Pancreas (tissue), 10 donors: ENCODE measurements at regions not wholly inside any gene's neighbourhood (a gene's known extent, or its start where the extent isn't known, plus 50 kb on each side); places are given as distances from the start of the nearest gene placed in this dataset.

Experiments
- ATAC-seq, 4 donors: fragments of 200-7000 bp; cut with Tn5 transposase; one replicate each; pipeline versions ENCODE4 v1.8.0 to v1.9.1; 2020; ENCODE audit warnings: mild to moderate bottlenecking in 4 of 4, moderate library complexity in 4 of 4
- DNase-seq, 6 donors: peaks; one replicate each; pipeline ENCODE4 v3.0.0-alpha.2; 2020
- FAIRE-seq: peaks from 2 replicates; lab custom pipeline; 2012; peaks lifted over from hg19 to GRCh38; lab: Jason Lieb, UNC
- H3K27ac ChIP-seq, 4 donors: fragments of 200-600 bp; sonication (generic); 1 replicate in 3 of 4; 2 replicates in 1 of 4; pipeline versions ENCODE4 v1.5.0 to v1.8.0; 2020
- H3K27me3 ChIP-seq, 4 donors: fragments of 200-600 bp; one replicate each; pipeline ENCODE4 v1.8.0; 2021
- H3K36me3 ChIP-seq, 3 donors: fragments of 200-600 bp; sonication (generic) in 1 of 3; one replicate each; pipeline versions ENCODE4 v1.5.0 to v1.8.0; 2020 to 2021
- H3K4me1 ChIP-seq, 3 donors: fragments of 200-600 bp; one replicate each; pipeline ENCODE4 v1.8.0; 2021
- H3K4me3 ChIP-seq, 4 donors: fragments of 200-600 bp; sonication (generic) in 2 of 4; one replicate each; pipeline versions ENCODE4 v1.5.0 to v1.8.0; 2020 to 2021
- H3K9me3 ChIP-seq, 4 donors: fragments of 200-600 bp; one replicate each; pipeline ENCODE4 v1.8.0; 2021
- WGBS, 2 donors: extraction: QIAGEN DNeasy Blood & Tissue Kit; methylation state at CpG; one replicate each; pipeline ENCODE4 v1.1.7; 2013; 5-methylcytosine and 5-hydroxymethylcytosine counted together
- intact Hi-C, 3 donors: fragments of 100-400 bp; cut with DNase I; formaldehyde crosslinking; loops; one replicate each; pipeline versions ENCODE4 v1.11.1 to v1.14.2; 2022
- TF ChIP-seq, protein P1 (sequence below), 4 donors: fragments of 200-600 bp; sonication (generic) in 3 of 4; IDR thresholded peaks; one replicate each; pipeline versions ENCODE4 v1.5.0 to v1.8.0; 2021; ENCODE audit warnings: antibody characterized with exemption in 4 of 4
- donor health status: healthy with polysubstance abuse.
- donor health status: DM: no; HTN: no; CAD: no; lungs with moderate emphysema.
- donor health status: DM: no; HTN: no; CAD: no.
- donor health status: control.
- donor health status: control.
- donor health status: Bipolar disorder and iron deficiency.
- donor health status: DM: yes; HTN: yes; CAD: no.
- donor health status: DM: no; HTN: no; CAD: no.
- donor health status: DM: no; HTN: no; CAD: no.
- donor health status: DM: yes; HTN: yes; CAD: no.

DNA sequence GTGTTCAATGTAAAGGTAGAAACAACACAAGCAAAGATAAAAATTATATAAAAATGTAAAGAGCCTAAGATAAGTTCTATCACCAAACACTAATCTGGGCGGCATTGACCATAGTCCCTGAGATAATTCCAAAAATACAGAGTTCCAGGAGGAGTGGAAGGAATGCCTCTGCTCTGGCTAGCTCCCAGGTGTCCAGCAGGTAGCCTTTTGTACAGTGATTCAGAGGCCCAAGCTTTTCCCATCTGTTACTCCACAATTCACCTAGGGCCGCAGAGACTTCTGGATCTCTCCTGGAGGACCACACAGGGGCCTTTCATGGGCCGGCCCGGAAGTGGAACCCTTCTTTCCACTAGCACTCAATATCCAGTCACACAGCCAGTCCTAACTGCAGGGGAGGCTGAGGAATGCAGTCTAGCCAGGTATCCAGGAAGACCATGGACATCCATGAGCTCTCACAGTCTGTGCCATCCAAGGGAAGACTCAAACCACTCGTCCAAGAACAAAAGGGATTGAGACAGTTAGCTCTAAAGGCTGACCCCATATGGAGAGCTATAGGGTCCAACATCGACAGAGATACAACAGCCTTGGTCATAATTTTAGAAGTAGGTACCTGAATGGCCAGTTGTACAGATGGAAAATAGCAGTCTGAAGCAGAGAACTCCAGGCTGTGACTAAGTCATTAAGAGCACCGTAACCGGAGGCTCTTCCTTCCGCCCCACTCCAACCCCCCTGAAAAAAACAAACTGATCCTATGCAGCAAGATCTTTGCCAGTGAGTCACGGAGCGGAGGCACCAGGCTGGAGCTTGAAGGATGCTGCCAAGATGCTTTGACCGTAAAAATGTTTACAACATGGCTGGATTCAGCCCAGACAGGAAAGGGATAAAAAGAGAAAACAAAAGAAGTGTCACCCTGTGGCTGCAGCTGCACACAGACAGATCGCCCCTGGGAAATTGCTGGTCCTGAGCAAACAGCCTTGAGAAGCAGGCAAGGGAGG is 204.8 kb downstream of the NUAK1 start:
- Histone ChIP-seq H3K36me3 (no peaks in the 10 kb centered on the region), H3K9me3 (no peaks in the 10 kb centered on the region), H3K4me3 (no peak overlapping the region), H3K27me3 (no peaks in the 10 kb centered on the region), H3K4me1 (no peaks in the 10 kb centered on the region), H3K27ac (no peak overlapping the region)
- FAIRE-seq (no peak), DNase-seq (no peak), ATAC-seq (peak in 1 of 4 donors; percentile 55)
- TF ChIP-seq, protein P1, sequence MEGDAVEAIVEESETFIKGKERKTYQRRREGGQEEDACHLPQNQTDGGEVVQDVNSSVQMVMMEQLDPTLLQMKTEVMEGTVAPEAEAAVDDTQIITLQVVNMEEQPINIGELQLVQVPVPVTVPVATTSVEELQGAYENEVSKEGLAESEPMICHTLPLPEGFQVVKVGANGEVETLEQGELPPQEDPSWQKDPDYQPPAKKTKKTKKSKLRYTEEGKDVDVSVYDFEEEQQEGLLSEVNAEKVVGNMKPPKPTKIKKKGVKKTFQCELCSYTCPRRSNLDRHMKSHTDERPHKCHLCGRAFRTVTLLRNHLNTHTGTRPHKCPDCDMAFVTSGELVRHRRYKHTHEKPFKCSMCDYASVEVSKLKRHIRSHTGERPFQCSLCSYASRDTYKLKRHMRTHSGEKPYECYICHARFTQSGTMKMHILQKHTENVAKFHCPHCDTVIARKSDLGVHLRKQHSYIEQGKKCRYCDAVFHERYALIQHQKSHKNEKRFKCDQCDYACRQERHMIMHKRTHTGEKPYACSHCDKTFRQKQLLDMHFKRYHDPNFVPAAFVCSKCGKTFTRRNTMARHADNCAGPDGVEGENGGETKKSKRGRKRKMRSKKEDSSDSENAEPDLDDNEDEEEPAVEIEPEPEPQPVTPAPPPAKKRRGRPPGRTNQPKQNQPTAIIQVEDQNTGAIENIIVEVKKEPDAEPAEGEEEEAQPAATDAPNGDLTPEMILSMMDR (IDR thresholded peaks at IDR 0.05): no peak
- WGBS, 2 donors: 59 to 66% methylated on average over 13 of the region's 13 CpGs
- intact Hi-C loops: no loop called here

DNA sequence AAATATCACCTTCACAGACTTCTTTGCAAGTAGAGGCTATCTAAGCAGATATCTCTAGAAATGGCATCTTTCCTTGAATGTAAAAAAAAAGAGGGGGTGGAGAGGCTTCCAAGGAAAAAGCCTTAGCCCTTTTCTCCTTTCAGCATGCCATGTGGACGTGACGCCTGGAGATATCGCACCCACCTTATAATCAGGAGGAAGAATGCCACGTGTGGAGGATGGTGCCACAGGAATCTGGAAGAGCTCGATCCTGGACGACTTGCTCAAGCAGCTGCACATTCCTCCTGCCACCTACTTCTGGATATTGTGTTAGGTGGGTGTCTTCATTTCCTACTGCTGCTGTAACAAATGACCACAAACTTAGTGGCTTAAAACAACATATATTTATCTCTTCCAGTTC is 203.6 kb downstream of the NUAK1 start:
- FAIRE-seq (no peak), ATAC-seq (no peak), DNase-seq (no peak)
- Histone ChIP-seq H3K27ac (no peak overlapping the region), H3K4me3 (no peak overlapping the region), H3K9me3 (no peaks in the 10 kb centered on the region), H3K27me3 (no peaks in the 10 kb centered on the region), H3K4me1 (no peaks in the 10 kb centered on the region), H3K36me3 (no peaks in the 10 kb centered on the region)
- intact Hi-C loops: no loop called here
- TF ChIP-seq, protein P1 (IDR thresholded peaks at IDR 0.05): no peak
- WGBS, 2 donors: 58 to 62% methylated on average over 6 of the region's 6 CpGs

DNA sequence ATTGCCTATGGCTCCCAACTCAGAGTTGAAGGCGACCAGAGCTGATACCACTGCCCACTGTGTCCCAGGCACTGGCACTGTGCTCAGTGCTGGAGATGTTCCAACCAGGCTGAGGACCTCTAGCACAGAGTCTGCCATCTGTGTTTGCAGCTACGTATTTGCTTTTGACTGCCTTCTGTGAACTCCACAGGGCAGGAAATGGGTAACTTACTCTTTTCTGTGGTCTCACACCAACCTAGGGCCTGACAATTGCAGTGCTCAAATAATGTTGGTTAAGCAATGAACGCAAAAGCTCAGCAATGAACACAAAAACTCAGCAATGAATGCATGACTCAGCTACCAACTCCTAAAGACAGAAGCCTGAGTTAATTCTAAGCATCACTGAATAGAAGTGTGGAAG is 202.8 kb downstream of the NUAK1 start:
- H3K9me3 ChIP-seq: no peaks in the 10 kb centered on the region
- no peaks in the 10 kb centered on the region for H3K27me3 ChIP-seq
- no peaks in the 10 kb centered on the region for H3K36me3 ChIP-seq
- no peak overlapping the region for H3K27ac ChIP-seq
- TF ChIP-seq, protein P1 (IDR thresholded peaks at IDR 0.05): no peak
- WGBS, 2 donors: 59 to 66% methylated on average over 3 of the region's 3 CpGs
- intact Hi-C loops: no loop called here
- no peak for ATAC-seq
- H3K4me1 ChIP-seq: no peaks in the 10 kb centered on the region
- FAIRE-seq: no peak
- H3K4me3 ChIP-seq: no peak overlapping the region
- no peak for DNase-seq

DNA sequence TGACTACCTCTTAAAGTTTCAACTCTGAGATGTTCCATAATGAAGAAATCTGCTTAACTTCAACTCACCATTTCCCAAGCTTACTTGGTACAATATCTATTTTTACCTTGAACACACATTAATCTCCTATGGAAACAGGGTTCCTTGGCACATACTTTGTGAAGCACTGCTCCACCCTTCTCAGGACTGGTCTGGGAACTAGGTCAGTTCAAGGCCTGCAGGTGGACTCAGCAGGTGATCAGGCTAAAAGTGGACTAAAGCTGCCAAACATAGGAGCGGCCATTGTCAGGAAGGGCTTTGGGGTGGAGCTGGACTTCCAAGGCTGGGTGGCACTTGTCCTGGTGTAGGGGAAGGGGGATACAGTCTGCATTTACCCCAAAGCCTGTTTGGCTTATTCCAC is 202.3 kb downstream of the NUAK1 start:
- Histone ChIP-seq H3K9me3 (no peaks in the 10 kb centered on the region), H3K4me3 (no peak overlapping the region), H3K27ac (no peak overlapping the region), H3K4me1 (no peaks in the 10 kb centered on the region), H3K36me3 (no peaks in the 10 kb centered on the region), H3K27me3 (no peaks in the 10 kb centered on the region)
- FAIRE-seq (no peak), DNase-seq (no peak), ATAC-seq (no peak)
- WGBS, 2 donors: 84% methylated on average over 1 of the region's 1 CpG
- TF ChIP-seq, protein P1 (IDR thresholded peaks at IDR 0.05): no peak
- intact Hi-C loops: no loop called here

DNA sequence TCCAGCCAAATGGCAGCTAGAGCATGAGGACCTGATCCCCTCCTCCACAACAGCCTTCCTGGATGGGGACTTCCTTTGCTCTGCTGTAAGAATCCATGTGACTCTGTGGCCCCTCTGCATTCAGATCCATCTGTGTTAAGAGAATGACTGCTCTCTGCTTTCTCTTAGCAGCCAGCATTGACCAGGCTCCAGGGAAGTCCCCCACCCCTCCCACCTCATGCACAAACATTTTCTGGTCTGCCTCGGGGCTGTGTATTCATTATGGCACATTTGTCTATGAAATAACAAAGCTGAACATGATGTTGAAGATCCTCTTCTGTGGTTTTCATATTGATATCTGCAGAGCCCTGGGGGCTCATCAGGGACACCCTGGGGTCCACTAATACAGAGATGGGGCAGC is 201.7 kb downstream of the NUAK1 start:
- Histone ChIP-seq H3K27me3 (no peaks in the 10 kb centered on the region), H3K9me3 (no peaks in the 10 kb centered on the region), H3K4me1 (no peaks in the 10 kb centered on the region), H3K36me3 (no peaks in the 10 kb centered on the region), H3K4me3 (no peak overlapping the region), H3K27ac (no peak overlapping the region)
- FAIRE-seq (no peak), ATAC-seq (no peak), DNase-seq (no peak)
- WGBS, 2 donors: 29 to 35% methylated on average over 1 of the region's 1 CpG
- TF ChIP-seq, protein P1 (IDR thresholded peaks at IDR 0.05): no peak
- intact Hi-C loops: no loop called here
